Caco-2 (cell line): ENCODE measurements at regions not wholly inside any gene's neighbourhood (a gene's known extent, or its start where the extent isn't known, plus 50 kb on each side); places are given as distances from the start of the nearest gene placed in this dataset.

Experiments
- BruUV-seq: library from RNA; stranded (reverse); fragments of 400-500 nt; replicated peaks from 2 replicates; lab custom pipeline; 2021; lab: Mats Ljungman, UMichigan
- CTCF ChIA-PET: fragments of 300-600 bp; sonication (Branson Sonifier 250); formaldehyde crosslinking; loops from one replicate; lab custom pipeline; 2022; ENCODE audit warnings: antibody characterized with exemption; lab: Charles Lee
- POLR2A ChIA-PET: fragments of 300-600 bp; sonication (Branson Sonifier 250); formaldehyde crosslinking; loops from one replicate; lab custom pipeline; 2022; ENCODE audit warnings: antibody characterized with exemption; lab: Charles Lee
- DNase-seq, 2 experiments: peaks; one replicate each; pipeline versions ENCODE4 v3.0.0 to v3.0.0-alpha.2; 2020 to 2022
- H3K27me3 ChIP-seq: replicated peaks from 2 replicates; pipeline ENCODE4 v1.6.0; 2011; ENCODE audit warnings: low read length; ENCODE audit not compliant: control insufficient read depth, insufficient read depth
- H3K36me3 ChIP-seq: 2 replicates; pipeline ENCODE4 v1.5.1; 2011; ENCODE audit warnings: low read length; ENCODE audit not compliant: control insufficient read depth, insufficient read depth
- H3K4me1 ChIP-seq: fragments of 250-450 bp; sonication (Bioruptor Pico); 2 replicates; pipeline ENCODE4 v1.5.1; 2020; ENCODE audit warnings: mild to moderate bottlenecking
- H3K4me3 ChIP-seq: 2 replicates; pipeline ENCODE4 v1.5.1; 2011; ENCODE audit warnings: low read depth, mild to moderate bottlenecking, control low read depth, low read length
- H3K9me3 ChIP-seq: fragments of 250-450 bp; sonication (Bioruptor Pico); 2 replicates; pipeline ENCODE4 v1.5.1; 2020; ENCODE audit warnings: mild to moderate bottlenecking, moderate library complexity
- H3K27ac Mint-ChIP-seq: one replicate; pipeline ENCODE4 v1.8.0; 2022; ENCODE audit warnings: mixed read lengths; ENCODE audit not compliant: unreplicated experiment
- H3K27me3 Mint-ChIP-seq: one replicate; pipeline ENCODE4 v1.8.0; 2022; ENCODE audit warnings: mixed read lengths; ENCODE audit not compliant: insufficient read depth, unreplicated experiment
- H3K36me3 Mint-ChIP-seq: one replicate; pipeline ENCODE4 v1.8.0; 2022; ENCODE audit warnings: mild to moderate bottlenecking, mixed read lengths; ENCODE audit not compliant: insufficient read depth, unreplicated experiment
- H3K4me1 Mint-ChIP-seq: one replicate; pipeline ENCODE4 v1.8.0; 2022; ENCODE audit warnings: low read depth, mixed read lengths; ENCODE audit not compliant: unreplicated experiment
- H3K4me3 Mint-ChIP-seq: one replicate; pipeline ENCODE4 v1.8.0; 2022; ENCODE audit warnings: mild to moderate bottlenecking, moderate library complexity, mixed read lengths; ENCODE audit not compliant: unreplicated experiment
- H3K9me3 Mint-ChIP-seq: one replicate; pipeline ENCODE4 v1.8.0; 2022; ENCODE audit warnings: mixed read lengths; ENCODE audit not compliant: unreplicated experiment
- intact Hi-C: fragments of 100-400 bp; cut with micrococcal nuclease; formaldehyde crosslinking; loops from one replicate; pipeline ENCODE4 v1.10.0; 2022; ENCODE audit not compliant: unreplicated experiment
- TF ChIP-seq, protein P1 (sequence below), 2 experiments: fragments of 200-600 bp in 1 of 2; IDR thresholded peaks; 1 replicate in 1 of 2; 2 replicates in 1 of 2; pipeline versions ENCODE4 v1.5.1 to v1.8.0; 2011 to 2022; ENCODE audit warnings: antibody characterized with exemption in 1 of 2, control low read depth in 1 of 2, inconsistent platforms in 1 of 2, low read depth in 1 of 2, low read length in 1 of 2, mild to moderate bottlenecking in 1 of 2, moderate library complexity in 1 of 2; ENCODE audit not compliant: insufficient read depth in 1 of 2, severe bottlenecking in 1 of 2, unreplicated experiment in 1 of 2

DNA sequence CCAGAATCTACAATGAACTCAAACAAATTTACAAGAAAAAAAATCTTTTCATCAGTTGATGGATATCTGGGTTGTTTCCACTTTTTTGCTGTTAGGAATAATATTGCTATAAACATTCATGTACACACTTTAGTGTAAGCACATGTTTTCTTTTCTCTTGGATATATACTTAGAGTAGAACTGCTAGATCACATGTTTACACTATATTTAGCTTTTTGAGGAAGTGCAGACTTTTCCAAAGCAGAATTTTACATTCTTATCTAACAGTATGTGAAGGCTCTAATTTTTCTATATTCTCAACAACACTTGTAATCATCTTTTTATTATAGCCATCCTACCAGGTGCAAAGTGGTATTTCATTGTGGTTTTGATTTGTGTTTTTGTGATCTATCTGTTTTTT, 103.6 kb upstream of the RMP24 start:
- CTCF ChIA-PET, result no interaction called here
- TF ChIP-seq, protein P1, sequence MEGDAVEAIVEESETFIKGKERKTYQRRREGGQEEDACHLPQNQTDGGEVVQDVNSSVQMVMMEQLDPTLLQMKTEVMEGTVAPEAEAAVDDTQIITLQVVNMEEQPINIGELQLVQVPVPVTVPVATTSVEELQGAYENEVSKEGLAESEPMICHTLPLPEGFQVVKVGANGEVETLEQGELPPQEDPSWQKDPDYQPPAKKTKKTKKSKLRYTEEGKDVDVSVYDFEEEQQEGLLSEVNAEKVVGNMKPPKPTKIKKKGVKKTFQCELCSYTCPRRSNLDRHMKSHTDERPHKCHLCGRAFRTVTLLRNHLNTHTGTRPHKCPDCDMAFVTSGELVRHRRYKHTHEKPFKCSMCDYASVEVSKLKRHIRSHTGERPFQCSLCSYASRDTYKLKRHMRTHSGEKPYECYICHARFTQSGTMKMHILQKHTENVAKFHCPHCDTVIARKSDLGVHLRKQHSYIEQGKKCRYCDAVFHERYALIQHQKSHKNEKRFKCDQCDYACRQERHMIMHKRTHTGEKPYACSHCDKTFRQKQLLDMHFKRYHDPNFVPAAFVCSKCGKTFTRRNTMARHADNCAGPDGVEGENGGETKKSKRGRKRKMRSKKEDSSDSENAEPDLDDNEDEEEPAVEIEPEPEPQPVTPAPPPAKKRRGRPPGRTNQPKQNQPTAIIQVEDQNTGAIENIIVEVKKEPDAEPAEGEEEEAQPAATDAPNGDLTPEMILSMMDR (IDR thresholded peaks at IDR 0.05; ENCODE audit: insufficient read depth in 1 of 2, low read depth in 1 of 2, low read length in 1 of 2, severe bottlenecking in 1 of 2, unreplicated experiment in 1 of 2), result no peak
- H3K4me1 ChIP-seq, result no peaks in the 10 kb centered on the region
- H3K36me3 ChIP-seq, result no peaks in the 10 kb centered on the region
- no peaks in the 10 kb centered on the region for H3K9me3 Mint-ChIP-seq
- H3K27me3 ChIP-seq, result no peaks in the 10 kb centered on the region
- POLR2A ChIA-PET, result no interaction called here
- H3K27ac Mint-ChIP-seq, result no peak overlapping the region
- intact Hi-C loops, result no loop called here
- no peaks in the 10 kb centered on the region for H3K36me3 Mint-ChIP-seq
- no peak for DNase-seq
- H3K4me1 Mint-ChIP-seq, result no peaks in the 10 kb centered on the region
- no peaks in the 10 kb centered on the region for H3K27me3 Mint-ChIP-seq
- BruUV-seq, result no TSS peak
- no peaks in the 10 kb centered on the region for H3K9me3 ChIP-seq
- H3K4me3 Mint-ChIP-seq, result no peak overlapping the region
- no peak overlapping the region for H3K4me3 ChIP-seq

DNA sequence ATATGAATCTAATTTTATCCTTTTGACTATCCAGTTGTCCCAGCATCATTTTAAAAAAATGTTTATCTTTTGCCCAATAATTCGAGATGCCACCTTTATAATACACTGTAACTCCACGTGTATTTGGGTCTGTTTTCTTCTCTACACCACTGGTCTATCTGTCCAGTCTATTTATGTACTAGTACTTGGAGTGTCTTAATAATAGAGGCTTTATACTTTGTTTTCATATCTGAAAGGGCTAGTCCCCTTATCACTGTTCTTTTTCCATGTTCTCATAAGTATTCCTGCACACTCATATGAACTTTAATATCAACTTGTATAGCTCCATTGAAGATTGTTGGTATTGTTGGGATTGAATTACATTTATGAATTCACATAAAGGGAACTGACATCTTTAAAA, 101.1 kb upstream of the RMP24 start:
- H3K27me3 ChIP-seq, result no peaks in the 10 kb centered on the region
- CTCF ChIA-PET, result no interaction called here
- H3K36me3 ChIP-seq, result no peaks in the 10 kb centered on the region
- H3K4me3 ChIP-seq, result no peak overlapping the region
- H3K4me1 ChIP-seq, result no peaks in the 10 kb centered on the region
- H3K36me3 Mint-ChIP-seq, result no peaks in the 10 kb centered on the region
- H3K9me3 Mint-ChIP-seq, result no peaks in the 10 kb centered on the region
- TF ChIP-seq, protein P1 (IDR thresholded peaks at IDR 0.05; ENCODE audit: insufficient read depth in 1 of 2, low read depth in 1 of 2, low read length in 1 of 2, severe bottlenecking in 1 of 2, unreplicated experiment in 1 of 2), result no peak
- no peaks in the 10 kb centered on the region for H3K4me1 Mint-ChIP-seq
- no peak overlapping the region for H3K4me3 Mint-ChIP-seq
- no peak overlapping the region for H3K27ac Mint-ChIP-seq
- POLR2A ChIA-PET, result no interaction called here
- DNase-seq, result no peak
- H3K27me3 Mint-ChIP-seq, result no peaks in the 10 kb centered on the region
- no peaks in the 10 kb centered on the region for H3K9me3 ChIP-seq
- BruUV-seq, result no TSS peak
- intact Hi-C loops, result no loop called here

DNA sequence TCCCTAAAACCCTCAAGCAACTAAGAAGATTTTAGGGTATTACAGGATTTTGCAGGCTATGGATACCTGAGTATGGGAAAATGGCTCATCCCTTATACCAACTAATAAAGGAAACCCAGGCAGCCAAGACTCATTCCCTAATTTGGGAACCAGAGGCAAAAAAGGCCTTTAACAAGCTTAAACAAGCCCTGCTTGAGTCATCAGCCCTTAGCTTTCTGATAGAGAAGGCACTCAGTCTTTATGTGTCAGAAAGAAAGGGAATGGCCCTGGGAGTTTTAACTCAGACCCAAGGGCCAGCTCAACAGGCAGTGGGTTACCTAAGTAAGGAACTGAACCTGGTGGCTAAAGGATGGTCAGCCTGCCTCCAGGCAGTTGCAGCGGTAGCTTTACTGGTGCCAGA, 96.9 kb upstream of the RMP24 start:
- no TSS peak for BruUV-seq
- Histone ChIP-seq H3K36me3 (no peaks in the 10 kb centered on the region), H3K9me3 (no peaks in the 10 kb centered on the region), H3K4me1 (no peaks in the 10 kb centered on the region), H3K4me3 (no peak overlapping the region), H3K27me3 (no peaks in the 10 kb centered on the region)
- no peaks in the 10 kb centered on the region for H3K27me3 Mint-ChIP-seq
- no peaks in the 10 kb centered on the region for H3K36me3 Mint-ChIP-seq
- TF ChIP-seq, protein P1 (IDR thresholded peaks at IDR 0.05; ENCODE audit: insufficient read depth in 1 of 2, low read depth in 1 of 2, low read length in 1 of 2, severe bottlenecking in 1 of 2, unreplicated experiment in 1 of 2), result no peak
- H3K4me1 Mint-ChIP-seq, result no peaks in the 10 kb centered on the region
- H3K27ac Mint-ChIP-seq, result no peak overlapping the region
- H3K4me3 Mint-ChIP-seq, result no peak overlapping the region
- intact Hi-C loops, result no loop called here
- no peaks in the 10 kb centered on the region for H3K9me3 Mint-ChIP-seq
- POLR2A ChIA-PET, result no interaction called here
- CTCF ChIA-PET, result no interaction called here
- DNase-seq, result no peak
